Activated CD4-positive, alpha-beta memory T cell treated with anti-CD3 and anti-CD28 coated beads for 36 hours (primary cell): ENCODE measurements at regions not wholly inside any gene's neighbourhood (a gene's known extent, or its start where the extent isn't known, plus 50 kb on each side); places are given as distances from the start of the nearest gene placed in this dataset.

Experiments
- CTCF ChIA-PET: fragments of 350-600 bp; sonication (Branson Sonifier 250); formaldehyde crosslinking; loops from one replicate; lab custom pipeline; 2021; ENCODE audit warnings: antibody characterized with exemption, inconsistent platforms; lab: Charles Lee
- POLR2A ChIA-PET: fragments of 350-600 bp; sonication (Branson Sonifier 250); formaldehyde crosslinking; loops from one replicate; lab custom pipeline; 2021; ENCODE audit warnings: antibody characterized with exemption; lab: Charles Lee
- DNase-seq: peaks from one replicate; pipeline ENCODE4 v3.0.0-alpha.2; 2020
- H3K27ac Mint-ChIP-seq: one replicate; pipeline ENCODE4 v1.8.0; 2021; ENCODE audit warnings: mixed read lengths
- H3K27me3 Mint-ChIP-seq: one replicate; pipeline ENCODE4 v1.8.0; 2021; ENCODE audit warnings: mixed read lengths
- H3K36me3 Mint-ChIP-seq: one replicate; pipeline ENCODE4 v1.8.0; 2021; ENCODE audit warnings: mixed read lengths
- H3K4me1 Mint-ChIP-seq: one replicate; pipeline ENCODE4 v1.8.0; 2021; ENCODE audit warnings: low read depth, mixed read lengths
- H3K4me3 Mint-ChIP-seq: one replicate; pipeline ENCODE4 v1.8.0; 2021; ENCODE audit warnings: mild to moderate bottlenecking, mixed read lengths
- H3K9me3 Mint-ChIP-seq: one replicate; pipeline ENCODE4 v1.8.0; 2021; ENCODE audit warnings: mixed read lengths
- intact Hi-C: fragments of 100-400 bp; cut with micrococcal nuclease; formaldehyde crosslinking; loops from one replicate; pipeline ENCODE4 v1.15.1; 2023

GRCh38 chr5:97847920-97848631, 665.0 kb upstream of the RIOK2 start:
- POLR2A ChIA-PET: no interaction called here
- CTCF ChIA-PET: no interaction called here
- Mint-ChIP-seq H3K36me3 (no peaks in the 10 kb centered on the region), H3K9me3 (no peaks in the 10 kb centered on the region), H3K27me3 (no peaks in the 10 kb centered on the region), H3K4me3 (no peak overlapping the region), H3K4me1 (no peaks in the 10 kb centered on the region), H3K27ac (no peak overlapping the region)
- intact Hi-C loops: no loop called here
- DNase-seq: no peak

GRCh38 chr5:97851036-97851435, 668.0 kb upstream of the RIOK2 start:
- DNase-seq: no peak
- no peak overlapping the region for H3K27ac Mint-ChIP-seq
- ChIA-PET CTCF (no interaction called here), POLR2A (no interaction called here)
- no peak overlapping the region for H3K4me3 Mint-ChIP-seq
- H3K36me3 Mint-ChIP-seq: no peaks in the 10 kb centered on the region
- intact Hi-C loops: no loop called here
- H3K27me3 Mint-ChIP-seq: no peaks in the 10 kb centered on the region
- H3K9me3 Mint-ChIP-seq: no peaks in the 10 kb centered on the region
- H3K4me1 Mint-ChIP-seq: no peaks in the 10 kb centered on the region

GRCh38 chr5:97854871-97855762, 672.1 kb upstream of the RIOK2 start:
- CTCF ChIA-PET: no interaction called here

GRCh38 chr5:97874491-97874890, 691.4 kb upstream of the RIOK2 start:
- no peak overlapping the region for H3K27ac Mint-ChIP-seq
- no peak for DNase-seq
- ChIA-PET POLR2A (no interaction called here), CTCF (no interaction called here)
- no peaks in the 10 kb centered on the region for H3K36me3 Mint-ChIP-seq
- no peak overlapping the region for H3K4me3 Mint-ChIP-seq
- intact Hi-C loops: no loop called here
- H3K27me3 Mint-ChIP-seq: no peaks in the 10 kb centered on the region
- no peaks in the 10 kb centered on the region for H3K4me1 Mint-ChIP-seq
- H3K9me3 Mint-ChIP-seq: peaks cover 2% of the 10 kb centered on the region

More at GRCh38 chr5:97854871-97855762, 672.1 kb upstream of the RIOK2 start:
- POLR2A ChIA-PET: no interaction called here
- H3K27me3 Mint-ChIP-seq: no peaks in the 10 kb centered on the region
- intact Hi-C loops: no loop called here
- no peak overlapping the region for H3K4me3 Mint-ChIP-seq
- no peaks in the 10 kb centered on the region for H3K4me1 Mint-ChIP-seq
- no peak for DNase-seq
- peaks cover 14% of the 10 kb centered on the region for H3K9me3 Mint-ChIP-seq
- no peak overlapping the region for H3K27ac Mint-ChIP-seq
- no peaks in the 10 kb centered on the region for H3K36me3 Mint-ChIP-seq

- no peak for DNase-seq
- ChIA-PET POLR2A (no interaction called here), CTCF (no interaction called here)
- H3K4me1 Mint-ChIP-seq: no peaks in the 10 kb centered on the region
- no peak overlapping the region for H3K4me3 Mint-ChIP-seq
- no peaks in the 10 kb centered on the region for H3K9me3 Mint-ChIP-seq
- no peaks in the 10 kb centered on the region for H3K36me3 Mint-ChIP-seq
- no peaks in the 10 kb centered on the region for H3K27me3 Mint-ChIP-seq
- intact Hi-C loops: no loop called here
- no peak overlapping the region for H3K27ac Mint-ChIP-seq
Observed at GRCh38 chr5:97876272-97876671, 693.2 kb upstream of the RIOK2 start.

- no peaks in the 10 kb centered on the region for H3K36me3 Mint-ChIP-seq
- no peaks in the 10 kb centered on the region for H3K27me3 Mint-ChIP-seq
- no peak overlapping the region for H3K27ac Mint-ChIP-seq
- no peak for DNase-seq
- intact Hi-C loops: no loop called here
- H3K4me1 Mint-ChIP-seq: no peaks in the 10 kb centered on the region
- no peaks in the 10 kb centered on the region for H3K9me3 Mint-ChIP-seq
- POLR2A ChIA-PET: no interaction called here
- CTCF ChIA-PET: no interaction called here
- no peak overlapping the region for H3K4me3 Mint-ChIP-seq
Observed at GRCh38 chr5:97877588-97877987, 694.5 kb upstream of the RIOK2 start.

GRCh38 chr5:97888439-97888838, 705.4 kb upstream of the RIOK2 start:
- DNase-seq: no peak
- Mint-ChIP-seq H3K4me3 (no peak overlapping the region), H3K9me3 (peaks cover 8% of the 10 kb centered on the region), H3K4me1 (no peaks in the 10 kb centered on the region), H3K27me3 (no peaks in the 10 kb centered on the region), H3K36me3 (no peaks in the 10 kb centered on the region), H3K27ac (no peak overlapping the region)
- ChIA-PET POLR2A (no interaction called here), CTCF (no interaction called here)
- intact Hi-C loops: no loop called here

- H3K4me1 Mint-ChIP-seq: no peaks in the 10 kb centered on the region
Observed at GRCh38 chr5:97891971-97892370, 708.9 kb upstream of the RIOK2 start.

GRCh38 chr5:97903742-97904141, 720.7 kb upstream of the RIOK2 start:
- Mint-ChIP-seq H3K4me3 (no peak overlapping the region), H3K4me1 (no peaks in the 10 kb centered on the region), H3K9me3 (peaks cover 13% of the 10 kb centered on the region), H3K36me3 (no peaks in the 10 kb centered on the region), H3K27ac (no peak overlapping the region), H3K27me3 (no peaks in the 10 kb centered on the region)
- no peak for DNase-seq
- CTCF ChIA-PET: no interaction called here
- POLR2A ChIA-PET: no interaction called here
- intact Hi-C loops: no loop called here

More at GRCh38 chr5:97891971-97892370, 708.9 kb upstream of the RIOK2 start:
- intact Hi-C loops: no loop called here
- no peak overlapping the region for H3K4me3 Mint-ChIP-seq
- H3K9me3 Mint-ChIP-seq: peaks cover 10% of the 10 kb centered on the region
- ChIA-PET POLR2A (no interaction called here), CTCF (no interaction called here)
- no peaks in the 10 kb centered on the region for H3K27me3 Mint-ChIP-seq
- DNase-seq: no peak
- no peaks in the 10 kb centered on the region for H3K36me3 Mint-ChIP-seq
- no peak overlapping the region for H3K27ac Mint-ChIP-seq

- Mint-ChIP-seq H3K9me3 (peaks cover 13% of the 10 kb centered on the region), H3K4me1 (no peaks in the 10 kb centered on the region), H3K36me3 (no peaks in the 10 kb centered on the region), H3K27me3 (no peaks in the 10 kb centered on the region), H3K27ac (no peak overlapping the region), H3K4me3 (no peak overlapping the region)
- DNase-seq: no peak
- POLR2A ChIA-PET: no interaction called here
- CTCF ChIA-PET: no interaction called here
- intact Hi-C loops: no loop called here
Observed at GRCh38 chr5:97906135-97906534, 723.1 kb upstream of the RIOK2 start.

- intact Hi-C loops: no loop called here
- Mint-ChIP-seq H3K27ac (no peak overlapping the region), H3K4me3 (no peak overlapping the region), H3K27me3 (no peaks in the 10 kb centered on the region), H3K36me3 (no peaks in the 10 kb centered on the region), H3K4me1 (no peaks in the 10 kb centered on the region), H3K9me3 (peaks cover 13% of the 10 kb centered on the region)
- CTCF ChIA-PET: no interaction called here
- no peak for DNase-seq
- POLR2A ChIA-PET: no interaction called here
Observed at GRCh38 chr5:97907646-97908400, 724.8 kb upstream of the RIOK2 start.

GRCh38 chr5:97909541-97909940, 726.5 kb upstream of the RIOK2 start:
- no peak for DNase-seq
- no peak overlapping the region for H3K27ac Mint-ChIP-seq
- H3K27me3 Mint-ChIP-seq: no peaks in the 10 kb centered on the region
- H3K9me3 Mint-ChIP-seq: peaks cover 5% of the 10 kb centered on the region
- no peaks in the 10 kb centered on the region for H3K36me3 Mint-ChIP-seq
- no peaks in the 10 kb centered on the region for H3K4me1 Mint-ChIP-seq
- no peak overlapping the region for H3K4me3 Mint-ChIP-seq
- ChIA-PET POLR2A (no interaction called here), CTCF (no interaction called here)
- intact Hi-C loops: no loop called here
